HG02610 (cell line): ENCODE measurements at regions not wholly inside any gene's neighbourhood (a gene's known extent, or its start where the extent isn't known, plus 50 kb on each side); places are given as distances from the start of the nearest gene placed in this dataset.
"Not testable (repeated sequence)": the region's sequence is repeated elsewhere in the genome, so short reads cannot be mapped to it uniquely, and the experiment has no call there.

ENCODE experiments used
- ATAC-seq: cut with Tn5 transposase; IDR thresholded peaks from one replicate; pipeline ENCODE4 v1.9.1; 2021; ENCODE audit warnings: mild to moderate bottlenecking, moderate library complexity; ENCODE audit not compliant: unreplicated experiment

DNA sequence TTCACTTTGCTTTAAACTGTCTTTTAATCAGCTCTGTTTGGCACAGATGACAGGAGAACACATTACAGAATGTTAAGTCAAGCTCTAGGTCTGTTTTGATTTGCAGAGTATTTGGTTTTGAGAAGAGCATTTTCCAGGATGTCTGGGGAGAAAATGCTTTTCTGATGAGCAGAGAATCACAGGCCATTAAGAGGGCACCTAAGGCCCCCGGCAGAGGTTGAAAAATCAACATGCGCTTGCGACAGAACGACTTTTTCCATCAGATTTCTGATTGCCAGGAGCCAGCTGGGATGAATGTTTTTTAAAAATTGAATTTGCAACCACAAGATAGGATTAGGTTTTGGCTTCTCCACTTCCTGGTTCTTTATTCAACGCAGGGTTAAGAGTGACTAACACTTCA lies 304.5 kb downstream of the JRKL start:
- ATAC-seq: no peak

DNA sequence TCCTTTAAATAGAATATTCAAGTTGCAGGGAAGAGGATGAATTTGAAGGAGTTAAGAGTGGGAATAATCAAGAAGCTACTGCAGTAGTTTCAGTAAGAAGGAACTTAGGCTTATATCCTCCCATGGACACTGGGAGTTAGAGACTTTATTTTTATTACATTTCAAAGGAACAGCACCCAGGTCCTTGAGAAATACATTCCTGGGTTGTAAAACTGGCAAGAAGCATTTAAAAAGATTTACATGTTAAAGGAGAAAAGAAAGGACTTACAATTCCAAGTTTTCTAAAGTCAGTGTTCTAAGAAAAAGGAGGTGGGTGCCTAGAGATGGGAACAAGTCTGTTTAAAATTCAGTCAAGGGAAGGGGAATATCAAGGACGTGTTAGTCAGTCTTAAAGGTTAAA lies 306.9 kb downstream of the JRKL start:
- no peak for ATAC-seq

DNA sequence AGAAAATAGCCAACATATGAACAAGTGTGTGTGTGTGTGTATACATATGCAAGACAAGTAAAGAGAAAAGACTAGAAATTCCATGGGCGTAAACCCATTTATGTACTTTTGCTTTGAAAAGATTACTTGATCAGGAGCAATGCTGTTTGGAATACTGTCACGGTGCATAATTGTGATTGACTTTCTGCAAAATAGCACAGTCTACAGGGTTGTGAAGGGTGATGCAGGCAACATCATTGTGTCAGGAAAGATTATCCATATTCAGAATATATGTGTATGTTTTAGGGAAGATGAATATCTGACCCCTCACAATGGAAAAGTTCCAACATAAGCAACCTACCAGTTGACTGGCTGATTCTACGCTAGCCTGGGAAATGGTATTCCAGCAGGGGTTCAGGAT lies 307.7 kb downstream of the JRKL start:
- no peak for ATAC-seq

DNA sequence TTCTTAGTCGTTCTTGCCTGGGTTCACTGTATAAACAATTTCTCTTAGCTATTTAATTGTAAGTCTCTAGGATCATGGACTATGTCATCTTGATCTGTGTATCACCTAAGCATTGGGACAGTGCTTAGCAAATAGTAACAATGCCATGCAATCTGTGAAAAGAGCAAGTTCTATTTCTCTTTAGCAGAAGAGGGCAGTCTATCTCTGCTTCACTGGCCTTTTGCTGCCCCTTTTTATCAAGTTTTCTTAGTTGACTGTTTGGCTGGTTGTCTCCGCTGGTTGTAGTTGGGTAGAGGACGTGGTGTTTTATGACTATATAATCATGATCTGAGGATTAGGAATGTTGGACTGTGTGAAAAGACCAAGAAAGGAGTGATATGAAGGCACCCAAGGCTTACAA lies 315.0 kb downstream of the JRKL start:
- no peak for ATAC-seq

DNA sequence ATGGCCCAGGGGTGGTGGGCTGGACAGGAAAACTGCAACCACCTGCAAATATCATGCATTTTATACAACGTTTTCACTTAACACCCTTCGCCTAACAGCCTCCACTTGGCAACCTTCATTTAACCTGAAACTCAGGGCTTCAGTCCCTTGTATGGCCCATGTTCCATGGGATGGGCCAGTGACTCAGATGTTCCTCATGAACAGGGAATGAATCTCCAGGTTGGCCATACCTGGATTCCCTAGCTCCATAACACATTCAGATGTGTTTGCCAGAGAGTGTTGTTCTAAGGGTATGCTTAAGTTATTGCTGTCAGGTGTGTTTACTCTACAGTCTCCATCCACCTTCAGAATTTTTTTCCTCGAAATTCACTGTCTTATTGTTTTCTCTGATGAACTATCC lies 316.9 kb downstream of the JRKL start:
- no peak for ATAC-seq

DNA sequence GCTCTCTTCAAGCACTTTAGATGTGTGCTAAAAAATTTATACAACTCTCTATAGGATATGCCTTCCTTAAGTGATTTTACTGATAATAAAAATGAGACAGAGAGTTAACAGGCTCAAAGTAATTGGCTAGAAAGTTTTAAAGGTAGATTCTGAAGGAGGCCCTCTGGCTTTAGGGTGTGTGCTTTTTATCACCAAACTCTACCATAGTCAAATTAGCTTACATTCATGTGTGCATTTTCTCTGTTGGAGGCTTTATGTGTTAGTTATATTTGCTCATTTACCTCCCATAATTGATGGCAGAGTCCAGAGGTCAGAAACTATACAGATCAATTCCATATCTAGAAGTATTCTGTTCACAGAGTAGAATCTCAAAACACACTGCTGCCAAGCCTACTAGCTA lies 317.5 kb downstream of the JRKL start:
- ATAC-seq: no peak

DNA sequence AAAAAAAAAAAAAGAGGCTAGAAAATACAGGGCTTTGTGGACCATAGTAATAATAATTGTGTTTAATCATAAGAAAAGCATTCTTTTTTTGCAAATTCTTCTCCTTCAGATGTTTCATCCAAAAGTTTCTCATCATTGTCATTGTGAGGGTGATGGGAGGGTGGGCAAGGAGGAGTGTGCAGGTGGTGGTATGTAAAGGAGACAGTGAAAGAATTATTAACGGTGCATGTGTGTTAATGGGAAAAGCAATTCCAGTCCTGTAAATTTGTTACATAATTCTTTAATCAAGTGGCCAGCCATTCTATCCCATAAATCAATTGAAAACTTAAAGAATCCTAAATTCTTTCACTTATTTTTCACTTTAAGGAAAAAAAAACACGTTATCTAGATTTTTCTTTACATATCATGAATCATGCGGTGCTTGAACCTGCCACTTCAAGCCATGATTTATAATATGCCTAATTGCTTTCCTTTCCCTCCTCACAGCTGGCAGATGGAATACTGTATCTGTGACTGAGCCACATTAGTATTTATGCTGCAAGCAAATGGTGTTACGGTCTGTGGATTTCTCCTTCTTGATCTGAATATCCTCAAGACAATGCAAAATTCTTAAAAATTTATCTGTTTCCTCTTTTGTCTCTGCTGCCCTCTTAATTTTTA lies 318.5 kb downstream of the JRKL start:
- ATAC-seq: no peak

DNA sequence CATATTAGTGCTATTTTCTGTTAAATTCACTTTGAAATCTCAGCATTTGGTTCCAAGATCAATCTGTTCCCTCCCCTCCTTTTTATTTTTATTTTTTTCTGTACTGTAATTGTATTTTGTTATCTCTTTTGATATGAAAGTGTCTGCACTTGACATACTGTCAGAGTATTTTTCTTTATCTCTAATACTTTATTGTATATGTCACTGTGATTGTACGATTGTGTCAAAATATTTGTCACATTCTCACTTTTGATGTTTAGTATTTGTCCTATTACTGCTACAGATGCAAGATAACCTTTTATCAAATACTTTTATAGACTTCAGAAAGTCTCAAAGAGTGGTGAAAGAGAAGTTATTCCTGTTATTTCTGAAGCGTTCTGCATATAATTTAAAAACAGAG lies 323.5 kb downstream of the JRKL start:
- ATAC-seq: no peak

DNA sequence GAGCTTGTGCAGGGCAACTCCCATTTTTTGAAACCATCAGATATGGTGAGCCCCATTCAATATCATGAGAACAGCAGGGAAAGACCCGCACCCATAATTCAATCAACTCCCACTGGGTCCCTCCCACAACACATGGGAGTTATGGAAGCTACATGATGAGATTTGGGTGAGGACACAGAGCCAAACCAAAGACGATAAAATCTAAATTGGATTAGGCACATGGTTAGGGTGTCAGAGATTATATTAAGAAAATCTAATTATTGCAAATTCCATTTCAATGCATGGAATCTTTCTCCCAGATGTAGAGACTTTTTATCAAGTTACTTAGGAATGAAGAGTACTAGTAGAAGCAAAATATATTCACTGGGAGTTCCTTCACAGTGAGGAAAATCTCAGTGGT lies 324.9 kb downstream of the JRKL start:
- ATAC-seq: no peak

DNA sequence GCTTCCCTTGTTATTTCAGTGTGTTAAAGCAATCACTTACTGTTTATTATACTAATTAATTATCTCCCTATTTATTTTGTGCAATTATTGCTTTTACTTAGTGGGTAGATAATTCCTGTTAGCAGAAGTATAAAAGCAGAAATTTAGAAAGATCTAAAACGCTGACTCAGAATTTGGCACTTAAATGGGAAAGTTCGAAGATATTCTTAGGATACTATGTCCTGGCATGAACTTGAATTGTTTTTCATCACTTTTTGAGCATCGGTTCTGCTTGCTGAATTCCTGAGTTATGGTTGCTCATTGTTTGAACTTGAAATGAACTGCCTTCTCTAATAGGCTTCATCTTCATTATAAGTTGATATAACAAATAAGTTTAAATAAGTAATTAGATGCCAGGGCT lies 325.4 kb downstream of the JRKL start:
- no peak for ATAC-seq

DNA sequence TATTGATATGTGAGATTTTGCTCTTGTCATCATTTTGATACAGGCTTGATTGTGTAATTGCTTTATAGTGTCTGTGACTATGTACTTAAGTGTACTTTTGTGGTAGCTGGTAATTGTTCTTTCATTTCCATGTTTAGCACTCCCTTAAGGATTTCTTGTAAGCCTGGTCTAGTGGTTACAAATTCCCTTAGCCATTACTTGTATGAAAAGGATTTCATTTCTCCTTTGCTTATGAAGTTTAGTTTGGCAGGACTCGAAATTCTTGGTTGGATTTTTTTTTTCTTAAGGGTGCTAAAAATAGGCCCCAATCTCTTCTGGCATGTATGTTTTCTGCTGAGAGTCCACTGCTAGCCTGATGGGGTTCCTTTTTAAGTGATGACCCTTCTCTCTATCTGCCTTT lies 346.8 kb downstream of the JRKL start:
- no peak for ATAC-seq

DNA sequence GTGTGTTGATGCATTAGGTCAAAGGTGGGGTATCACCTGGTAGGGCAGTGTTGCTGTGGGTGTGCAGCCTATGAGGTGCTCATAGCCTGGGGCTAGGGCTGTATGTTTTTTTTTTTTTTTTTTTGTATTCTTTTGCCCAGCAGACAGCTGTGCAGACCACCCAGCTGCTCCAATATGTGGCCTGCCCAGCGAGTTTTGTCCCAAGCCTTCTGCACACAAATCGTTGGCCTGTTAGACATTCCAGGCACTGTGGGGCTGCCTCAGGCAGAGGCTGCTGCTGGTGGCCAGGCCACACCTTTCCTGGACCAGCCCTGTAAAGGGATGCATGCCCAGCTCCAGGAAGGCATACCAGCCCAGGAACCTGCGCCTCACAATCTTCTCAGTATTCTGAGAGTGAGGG lies 348.5 kb downstream of the JRKL start:
- ATAC-seq: no peak

DNA sequence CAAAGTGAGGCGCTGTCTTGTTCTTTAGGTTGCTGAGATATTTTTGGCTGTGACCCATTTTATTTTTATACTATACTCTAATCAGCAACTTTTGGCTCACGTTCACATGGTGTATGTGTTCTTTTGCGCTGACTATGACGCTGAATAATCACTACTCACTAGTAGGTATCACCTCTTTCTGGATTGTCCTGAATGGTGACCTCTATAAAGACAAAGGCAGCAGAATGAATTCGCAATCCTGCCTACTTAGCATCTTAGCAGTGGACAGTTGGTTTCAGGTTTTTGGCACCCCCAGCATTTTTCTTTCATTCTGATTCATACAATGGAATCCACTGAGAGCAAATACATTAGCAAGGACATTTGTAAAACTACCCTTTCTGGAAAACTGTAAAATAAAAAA lies 351.3 kb downstream of the JRKL start:
- no peak for ATAC-seq

DNA sequence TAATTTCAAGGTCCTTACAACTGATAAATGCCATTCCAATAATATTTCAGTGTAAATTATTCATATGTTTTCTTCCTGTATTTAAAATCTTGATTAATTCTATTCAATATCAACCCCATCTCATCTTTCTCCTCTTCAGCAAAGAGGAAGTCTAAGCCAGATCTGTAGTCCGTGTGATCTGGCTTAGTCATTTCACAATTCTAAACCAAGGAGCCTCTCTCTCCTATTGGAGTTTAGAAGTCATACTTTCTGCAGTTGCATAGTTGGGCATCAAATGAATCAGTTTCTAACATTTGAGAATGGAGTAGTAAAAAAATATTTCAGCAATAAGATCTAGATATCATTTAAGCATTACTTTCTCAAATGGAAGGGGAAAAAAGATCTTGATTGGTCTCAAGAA lies 354.9 kb downstream of the JRKL start:
- no peak for ATAC-seq

DNA sequence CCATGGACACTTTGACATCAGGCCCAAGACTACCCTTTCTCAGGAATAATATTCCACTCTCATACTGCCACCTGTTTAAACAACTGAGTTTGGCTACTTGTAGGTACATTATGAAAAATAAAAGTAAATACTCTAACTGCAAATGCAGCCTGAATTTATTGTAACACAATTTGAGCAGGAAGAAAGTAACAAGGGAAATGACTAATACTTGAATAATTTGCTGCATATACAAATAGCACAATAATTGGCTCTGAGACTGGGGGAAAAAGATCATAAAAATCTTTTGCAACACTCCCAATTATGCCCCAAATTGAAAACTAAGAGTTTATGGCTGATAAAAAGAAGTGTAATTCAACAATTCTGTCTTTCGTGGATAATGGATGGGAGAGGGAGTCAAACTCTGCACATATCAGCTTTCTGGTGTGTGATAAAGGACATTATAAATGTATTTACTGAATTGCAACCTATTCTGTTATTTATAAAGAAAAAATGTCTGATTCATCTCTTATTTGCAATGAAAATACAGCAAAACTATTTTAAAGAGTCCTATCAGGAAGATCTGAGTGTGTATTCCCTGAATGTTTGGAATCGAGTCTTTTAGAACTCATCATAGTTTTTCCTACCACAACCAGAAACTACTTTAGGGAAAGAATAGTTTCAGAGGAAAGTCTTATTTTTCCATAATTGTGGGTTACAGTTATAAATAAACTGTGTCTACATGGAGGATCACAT lies 359.0 kb downstream of the JRKL start:
- ATAC-seq: no peak

DNA sequence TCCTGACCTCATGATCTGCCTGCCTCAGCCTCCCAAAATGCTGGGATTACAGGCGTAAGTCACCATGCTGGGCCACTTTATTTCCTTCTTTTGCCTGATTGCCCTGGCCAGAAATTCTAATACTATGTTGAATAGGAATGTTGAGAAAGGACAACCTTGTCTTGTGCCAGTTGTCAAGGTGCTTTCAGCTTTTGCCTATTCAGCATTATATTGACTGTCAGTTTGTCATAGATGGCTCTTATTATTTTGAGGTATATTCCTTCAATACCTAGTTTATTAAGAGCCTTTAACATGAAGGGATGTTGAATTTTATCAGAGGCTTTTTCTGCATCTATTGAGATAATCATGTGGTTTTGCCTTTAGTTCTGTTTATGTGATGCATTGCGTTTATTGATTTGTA lies 362.0 kb downstream of the JRKL start:
- not testable (repeated sequence) for ATAC-seq

DNA sequence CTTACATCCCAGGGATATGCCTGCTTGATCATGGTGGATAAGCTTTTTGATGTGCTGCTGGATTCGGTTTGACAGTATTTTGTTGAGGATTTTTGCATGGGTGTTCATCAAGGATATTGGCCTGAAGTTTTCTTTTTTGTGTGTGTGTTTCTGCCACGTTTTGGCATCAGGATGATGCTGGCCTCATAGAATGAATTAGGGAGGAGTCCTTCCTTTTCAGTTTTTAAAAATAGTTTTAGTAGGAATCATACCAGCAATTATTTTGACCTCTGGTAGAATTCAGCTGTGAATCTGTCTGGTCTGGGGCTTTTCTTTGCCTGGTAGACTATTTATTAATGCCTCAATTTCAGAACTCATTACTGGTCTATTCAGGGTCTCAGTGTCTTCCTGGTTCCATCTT lies 362.4 kb downstream of the JRKL start:
- no peak for ATAC-seq

DNA sequence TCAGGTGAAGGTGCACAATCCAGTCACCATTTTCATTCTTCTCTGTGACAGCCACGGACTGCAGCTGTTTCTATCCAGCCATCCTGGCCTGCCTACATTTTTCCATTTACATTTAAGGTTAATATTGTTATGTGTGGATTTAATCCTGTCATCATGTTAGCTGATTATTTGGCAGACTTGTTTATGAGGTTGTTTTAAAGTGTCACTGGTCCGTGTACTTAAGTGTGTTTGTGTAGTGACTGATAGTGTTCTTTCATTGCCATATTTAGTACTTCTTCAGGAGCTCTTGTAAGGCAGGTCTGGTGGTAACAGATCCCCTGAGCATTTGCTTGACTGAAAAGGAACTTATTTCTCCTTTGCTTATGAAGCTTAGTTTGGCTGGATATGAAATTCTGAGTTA lies 364.2 kb downstream of the JRKL start:
- no peak for ATAC-seq

DNA sequence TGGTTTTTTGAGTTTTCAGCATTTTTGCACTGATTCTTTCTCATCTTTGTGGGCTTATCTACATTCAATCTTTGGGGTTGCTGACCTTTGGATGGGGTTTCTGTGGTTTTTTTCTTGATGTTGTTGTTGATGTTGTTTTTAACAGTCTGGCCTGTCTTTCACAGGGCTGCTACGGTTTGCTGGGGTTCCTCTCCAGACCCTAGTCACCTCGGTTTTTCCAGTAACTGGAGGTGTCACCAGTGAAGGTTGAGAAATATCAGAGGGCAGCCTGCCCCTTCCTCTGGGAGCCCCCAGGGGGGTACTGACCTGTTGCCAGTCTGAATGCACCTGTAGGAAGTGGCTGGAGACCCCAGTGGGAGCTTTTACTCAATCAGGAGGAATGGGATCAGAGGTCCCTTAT lies 365.4 kb downstream of the JRKL start:
- ATAC-seq: no peak

DNA sequence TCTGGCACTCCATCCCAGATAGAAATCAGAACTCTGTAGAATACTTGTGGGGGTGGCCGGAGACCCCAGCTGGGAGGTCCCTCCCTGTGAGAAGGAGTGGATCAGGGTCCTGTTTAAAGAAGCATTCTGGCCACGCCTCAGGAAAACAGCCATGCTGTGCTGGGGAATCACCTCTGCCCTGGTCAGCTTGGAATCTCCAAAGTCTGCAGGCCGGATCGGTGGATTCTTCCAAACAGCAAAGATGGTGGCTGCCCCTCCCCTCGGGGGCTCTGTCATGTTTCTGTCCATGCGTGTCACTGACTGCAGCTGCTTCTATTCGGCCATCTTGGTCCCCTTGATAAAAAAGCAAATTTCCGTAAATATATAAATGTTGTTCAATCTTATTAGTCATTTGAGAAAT lies 365.9 kb downstream of the JRKL start:
- ATAC-seq: no peak

DNA sequence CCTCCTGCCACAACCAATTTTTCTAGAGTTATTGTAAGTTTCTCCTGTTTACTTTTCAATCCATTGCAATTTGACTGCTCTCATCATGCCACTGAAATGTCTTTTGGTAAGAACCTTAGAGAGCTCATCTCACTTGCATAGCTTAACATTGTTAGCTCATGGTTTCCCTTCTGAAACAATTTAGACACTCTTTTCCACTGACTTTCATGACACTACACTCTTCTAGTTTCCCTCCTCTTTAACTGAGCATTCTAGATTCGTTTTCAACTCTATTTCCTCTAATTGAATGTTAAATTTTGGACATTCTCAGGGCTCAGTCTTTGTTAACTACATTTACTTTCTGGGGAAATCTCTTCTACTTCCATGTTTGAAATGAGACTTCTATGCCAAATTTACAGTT lies 369.1 kb downstream of the JRKL start:
- no peak for ATAC-seq

DNA sequence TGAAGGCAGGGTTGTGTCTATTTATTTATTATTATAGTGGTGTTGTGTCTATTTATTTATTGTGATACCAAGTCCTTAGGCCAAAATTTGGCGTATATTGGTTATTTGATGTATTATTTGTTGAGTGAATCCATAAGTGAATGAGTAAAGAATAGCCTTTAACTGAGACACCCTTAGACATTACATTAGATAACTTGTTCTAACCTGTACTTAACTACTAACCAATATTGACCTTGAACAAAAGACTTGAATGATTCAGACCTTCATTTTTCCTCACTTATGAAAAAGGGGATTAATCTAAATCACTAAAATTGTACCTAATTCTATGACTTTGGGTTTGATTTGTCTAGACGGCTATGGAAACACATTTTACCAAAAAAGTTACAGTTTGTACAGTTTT lies 370.5 kb downstream of the JRKL start:
- ATAC-seq: no peak

DNA sequence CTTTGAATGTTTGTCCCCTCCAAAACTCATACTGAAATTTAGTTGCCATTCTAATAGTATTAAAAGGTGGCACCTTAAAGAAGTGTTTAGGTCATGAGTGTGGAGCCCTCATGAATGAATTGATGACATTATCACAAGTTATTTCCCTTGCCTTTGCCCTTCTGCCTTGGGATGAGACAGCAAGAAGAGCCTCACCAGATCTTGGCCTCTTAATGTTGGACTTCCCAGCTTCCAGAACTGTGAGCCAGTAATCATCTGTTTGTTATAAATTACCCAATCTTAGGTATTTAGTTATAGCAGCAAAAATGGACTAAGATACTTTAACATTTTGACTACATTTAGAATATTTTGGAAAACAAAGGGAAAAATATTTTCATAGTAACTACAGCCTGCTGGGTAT lies 371.0 kb downstream of the JRKL start:
- no peak for ATAC-seq
